Endothelial cell of umbilical vein (primary cell): ENCODE measurements at regions not wholly inside any gene's neighbourhood (a gene's known extent, or its start where the extent isn't known, plus 50 kb on each side); places are given as distances from the start of the nearest gene placed in this dataset.

Experiments
- BruUV-seq: library from RNA; stranded (reverse); fragments of 400-500 nt; replicated peaks from 2 replicates; lab custom pipeline; 2021; lab: Mats Ljungman, UMichigan
- CTCF ChIA-PET: fragments of 300-600, 350-600 bp; sonication (Branson Sonifier 250); formaldehyde crosslinking; loops from one replicate; lab custom pipeline; 2021; ENCODE audit warnings: antibody characterized with exemption, inconsistent platforms; lab: Charles Lee
- POLR2A ChIA-PET: fragments of 300-600, 350-600 bp; sonication (Branson Sonifier 250); formaldehyde crosslinking; loops from one replicate; lab custom pipeline; 2021; ENCODE audit warnings: antibody characterized with exemption, inconsistent platforms; lab: Charles Lee
- DNase-seq: peaks from one replicate; pipeline ENCODE4 v3.0.0-alpha.2; 2011; ENCODE audit warnings: low read depth, low spot score
- FAIRE-seq: peaks from 2 replicates; lab custom pipeline; 2011; peaks lifted over from hg19 to GRCh38; lab: Jason Lieb, UNC
- H2AFZ ChIP-seq: 2 replicates; pipeline ENCODE4 v1.6.0; 2012; ENCODE audit warnings: low read depth, low read length, control low read depth, inconsistent platforms
- H3K27ac ChIP-seq: 2 replicates; pipeline ENCODE4 v1.5.1; 2011; ENCODE audit warnings: low read depth, mild to moderate bottlenecking, control low read depth, low read length, moderate library complexity; ENCODE audit not compliant: insufficient read depth
- H3K27me3 ChIP-seq, 2 experiments: 2 replicates each; pipeline versions ENCODE4 v1.6.0 to v1.6.1; 2011; ENCODE audit warnings: low read length in 2 of 2, mixed read lengths in 1 of 2; ENCODE audit not compliant: control insufficient read depth in 2 of 2, insufficient read depth in 2 of 2
- H3K36me3 ChIP-seq, 2 experiments: 2 replicates in 1 of 2; 3 replicates in 1 of 2; pipeline ENCODE4 v1.5.1; 2011; ENCODE audit warnings: low read length in 2 of 2, mild to moderate bottlenecking in 1 of 2, moderate library complexity in 1 of 2; ENCODE audit not compliant: control insufficient read depth in 2 of 2, insufficient read depth in 2 of 2; ENCODE audit errors: extremely low read depth in 1 of 2
- H3K4me1 ChIP-seq: 3 replicates; pipeline ENCODE4 v1.5.1; 2011; ENCODE audit warnings: mild to moderate bottlenecking, low read length; ENCODE audit not compliant: control insufficient read depth, insufficient read depth; ENCODE audit errors: extremely low read depth
- H3K4me2 ChIP-seq: 2 replicates; pipeline ENCODE4 v1.6.1; 2011; ENCODE audit warnings: low read length, control low read depth, mixed read lengths; ENCODE audit not compliant: insufficient read depth
- H3K4me3 ChIP-seq, 3 experiments: fragments of 200-600 bp in 1 of 3; sonication (generic), shearing (Covaris generic) in 1 of 3; replicated peaks in 1 of 3; 2 replicates each; pipeline ENCODE4 v1.5.1; 2011 to 2016; ENCODE audit warnings: control low read depth in 3 of 3, low read length in 3 of 3, mild to moderate bottlenecking in 2 of 3, inconsistent platforms in 1 of 3, low read depth in 1 of 3, moderate library complexity in 1 of 3; ENCODE audit not compliant: insufficient read depth in 1 of 3
- H3K79me2 ChIP-seq: 2 replicates; pipeline ENCODE4 v1.6.0; 2012; ENCODE audit warnings: low read length, inconsistent platforms; ENCODE audit not compliant: control insufficient read depth, insufficient read depth
- H3K9ac ChIP-seq: replicated peaks from 2 replicates; pipeline ENCODE3; 2011; ENCODE audit warnings: low read length, control low read depth; ENCODE audit not compliant: insufficient read depth; ENCODE audit errors: extremely low read depth
- H3K9me1 ChIP-seq: replicated peaks from 3 replicates; pipeline ENCODE4 v1.6.0; 2011; ENCODE audit warnings: mild to moderate bottlenecking, low read length; ENCODE audit not compliant: control insufficient read depth, insufficient read depth; ENCODE audit errors: extremely low read depth
- H3K9me3 ChIP-seq: replicated peaks from 2 replicates; pipeline ENCODE4 v1.5.1; 2012; ENCODE audit warnings: low read length, inconsistent platforms; ENCODE audit not compliant: control insufficient read depth, insufficient read depth
- H4K20me1 ChIP-seq: replicated peaks from 2 replicates; pipeline ENCODE3; 2011; ENCODE audit warnings: mild to moderate bottlenecking, low read length; ENCODE audit not compliant: control insufficient read depth, insufficient read depth; ENCODE audit errors: extremely low read depth
- EZH2 ChIP-seq: IDR thresholded peaks from 2 replicates; pipeline ENCODE4 v1.6.1; 2012; ENCODE audit warnings: borderline replicate concordance, low read depth, mild to moderate bottlenecking, moderate library complexity, low read length, inconsistent platforms; ENCODE audit not compliant: severe bottlenecking
- FOS ChIP-seq: IDR thresholded peaks from 2 replicates; pipeline ENCODE4 v1.6.1; 2011; ENCODE audit warnings: mild to moderate bottlenecking, low read length, moderate library complexity, borderline replicate concordance; ENCODE audit not compliant: insufficient read depth
- GATA2 ChIP-seq: IDR thresholded peaks from 2 replicates; pipeline ENCODE4 v1.7.0; 2011; ENCODE audit warnings: low read depth, mild to moderate bottlenecking, moderate library complexity, mixed read lengths, low read length; ENCODE audit not compliant: insufficient read length, insufficient read depth
- JUN ChIP-seq: IDR thresholded peaks from 2 replicates; pipeline ENCODE4 v1.6.1; 2011; ENCODE audit warnings: borderline replicate concordance, low read depth; ENCODE audit not compliant: insufficient read length, insufficient read depth
- MYC ChIP-seq: IDR thresholded peaks from one replicate; pipeline ENCODE4 v1.6.1; 2011; ENCODE audit warnings: mild to moderate bottlenecking, low read depth, low read length
- POLR2A ChIP-seq: IDR thresholded peaks from 2 replicates; pipeline ENCODE4 v1.6.1; 2012; ENCODE audit warnings: low read depth, mild to moderate bottlenecking, control low read depth, low read length
- POLR2AphosphoS5 ChIP-seq: IDR thresholded peaks from 2 replicates; pipeline ENCODE4 v1.6.1; 2012; ENCODE audit warnings: low read depth, mild to moderate bottlenecking, control low read depth, low read length, moderate library complexity; ENCODE audit not compliant: insufficient read depth
- dilution Hi-C: fragments of 300-500 bp; cut with MboI; formaldehyde crosslinking; loops from one replicate; pipeline ENCODE4 v1.15.0; 2019; ENCODE audit warnings: low sequenced_read_pairs; ENCODE audit not compliant: extremely low pct_ligation_motif_present
- intact Hi-C: fragments of 100-400 bp; cut with micrococcal nuclease; formaldehyde crosslinking; loops from one replicate; pipeline ENCODE4 v1.10.0; 2022
- TF ChIP-seq, protein P1 (sequence below): IDR thresholded peaks from 2 replicates; pipeline ENCODE4 v1.6.1; 2011; ENCODE audit not compliant: insufficient read depth, insufficient read length
- TF ChIP-seq, protein P2 (sequence below), 2 donors: IDR thresholded peaks; 1 replicate in 1 of 2; 2 replicates in 1 of 2; pipeline ENCODE4 v1.5.1; 2011; ENCODE audit warnings: low read length in 2 of 2, mild to moderate bottlenecking in 2 of 2, moderate library complexity in 2 of 2, control low read depth in 1 of 2, inconsistent platforms in 1 of 2, low read depth in 1 of 2; ENCODE audit not compliant: insufficient read depth in 1 of 2; ENCODE audit errors: extremely low read depth in 1 of 2

DNA sequence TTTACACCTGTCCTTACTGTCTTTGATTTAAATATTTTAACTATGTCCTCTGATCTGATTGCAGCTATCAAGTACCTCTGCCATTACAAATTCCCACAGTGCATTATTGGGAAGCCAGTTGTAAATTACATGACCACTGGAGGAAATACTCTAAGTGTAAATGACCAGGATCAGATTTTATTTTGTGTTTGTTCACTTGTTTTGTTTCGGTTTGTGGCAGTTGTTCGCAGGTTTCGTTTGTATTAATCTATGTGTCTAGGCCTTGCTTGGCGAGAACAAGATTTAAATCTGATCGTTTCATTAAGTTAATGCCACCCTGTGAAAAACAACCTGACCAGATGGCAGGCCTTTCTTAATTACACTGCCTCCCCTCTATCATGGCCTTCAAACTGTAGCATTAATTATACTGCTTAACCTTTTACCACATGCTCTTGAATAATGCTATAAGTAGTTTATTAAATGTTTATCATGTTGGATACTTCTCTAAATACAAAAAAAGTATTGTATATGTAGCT is 990.1 kb downstream of the TMTC2 start:
- no peak for FAIRE-seq
- CTCF ChIA-PET, result no interaction called here

More for the DNA sequence above, 990.1 kb downstream of the TMTC2 start:
- POLR2A ChIA-PET, result no interaction called here
- DNase-seq, result no peak
- H3K27me3 ChIP-seq, result no peaks in the 10 kb centered on the region
- H3K27ac ChIP-seq, result no peak overlapping the region
- no peaks in the 10 kb centered on the region for H4K20me1 ChIP-seq
- H3K4me1 ChIP-seq, result no peaks in the 10 kb centered on the region
- no peaks in the 10 kb centered on the region for H3K79me2 ChIP-seq
- no peak overlapping the region for H3K4me2 ChIP-seq
- no TSS peak for BruUV-seq
- H2AFZ ChIP-seq, result no peak overlapping the region
- intact Hi-C loops, result no loop called here
- dilution Hi-C loops, result no loop called here
- no peak overlapping the region for H3K4me3 ChIP-seq
- H3K9me1 ChIP-seq, result no peaks in the 10 kb centered on the region
- TF ChIP-seq, protein P1, sequence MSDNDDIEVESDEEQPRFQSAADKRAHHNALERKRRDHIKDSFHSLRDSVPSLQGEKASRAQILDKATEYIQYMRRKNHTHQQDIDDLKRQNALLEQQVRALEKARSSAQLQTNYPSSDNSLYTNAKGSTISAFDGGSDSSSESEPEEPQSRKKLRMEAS, result no peak
- TF ChIP-seq, protein P2, sequence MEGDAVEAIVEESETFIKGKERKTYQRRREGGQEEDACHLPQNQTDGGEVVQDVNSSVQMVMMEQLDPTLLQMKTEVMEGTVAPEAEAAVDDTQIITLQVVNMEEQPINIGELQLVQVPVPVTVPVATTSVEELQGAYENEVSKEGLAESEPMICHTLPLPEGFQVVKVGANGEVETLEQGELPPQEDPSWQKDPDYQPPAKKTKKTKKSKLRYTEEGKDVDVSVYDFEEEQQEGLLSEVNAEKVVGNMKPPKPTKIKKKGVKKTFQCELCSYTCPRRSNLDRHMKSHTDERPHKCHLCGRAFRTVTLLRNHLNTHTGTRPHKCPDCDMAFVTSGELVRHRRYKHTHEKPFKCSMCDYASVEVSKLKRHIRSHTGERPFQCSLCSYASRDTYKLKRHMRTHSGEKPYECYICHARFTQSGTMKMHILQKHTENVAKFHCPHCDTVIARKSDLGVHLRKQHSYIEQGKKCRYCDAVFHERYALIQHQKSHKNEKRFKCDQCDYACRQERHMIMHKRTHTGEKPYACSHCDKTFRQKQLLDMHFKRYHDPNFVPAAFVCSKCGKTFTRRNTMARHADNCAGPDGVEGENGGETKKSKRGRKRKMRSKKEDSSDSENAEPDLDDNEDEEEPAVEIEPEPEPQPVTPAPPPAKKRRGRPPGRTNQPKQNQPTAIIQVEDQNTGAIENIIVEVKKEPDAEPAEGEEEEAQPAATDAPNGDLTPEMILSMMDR (IDR thresholded peaks at IDR 0.05; ENCODE audit: extremely low read depth in 1 of 2, insufficient read depth in 1 of 2, low read depth in 1 of 2, low read length in 2 of 2), result no peak
- no peak for TF ChIP-seq JUN
- TF ChIP-seq FOS, result no peak
- TF ChIP-seq POLR2A, result no peak
- no peak for TF ChIP-seq MYC
- no peak for TF ChIP-seq POLR2AphosphoS5
- TF ChIP-seq EZH2, result no peak
- no peak for TF ChIP-seq GATA2
- H3K9me3 ChIP-seq, result peaks cover 3% of the 10 kb centered on the region
- no peaks in the 10 kb centered on the region for H3K36me3 ChIP-seq
- H3K9ac ChIP-seq, result no peak overlapping the region
